HL-60 (cell line): ENCODE measurements at regions not wholly inside any gene's neighbourhood (a gene's known extent, or its start where the extent isn't known, plus 50 kb on each side); places are given as distances from the start of the nearest gene placed in this dataset.

ENCODE experiments used
- REST ChIP-seq: IDR thresholded peaks from 2 replicates; pipeline ENCODE4 v1.6.1; 2012; ENCODE audit warnings: low read depth; ENCODE audit not compliant: insufficient replicate concordance
- TF ChIP-seq, protein P1 (sequence below): IDR thresholded peaks from one replicate; pipeline ENCODE4 v1.5.1; 2011; ENCODE audit warnings: low read length, control low read depth, inconsistent platforms; ENCODE audit not compliant: insufficient read depth

GRCh38 chr10:124183617-124184016 is 90.2 kb upstream of the CHST15 start:
- TF ChIP-seq, protein P1, sequence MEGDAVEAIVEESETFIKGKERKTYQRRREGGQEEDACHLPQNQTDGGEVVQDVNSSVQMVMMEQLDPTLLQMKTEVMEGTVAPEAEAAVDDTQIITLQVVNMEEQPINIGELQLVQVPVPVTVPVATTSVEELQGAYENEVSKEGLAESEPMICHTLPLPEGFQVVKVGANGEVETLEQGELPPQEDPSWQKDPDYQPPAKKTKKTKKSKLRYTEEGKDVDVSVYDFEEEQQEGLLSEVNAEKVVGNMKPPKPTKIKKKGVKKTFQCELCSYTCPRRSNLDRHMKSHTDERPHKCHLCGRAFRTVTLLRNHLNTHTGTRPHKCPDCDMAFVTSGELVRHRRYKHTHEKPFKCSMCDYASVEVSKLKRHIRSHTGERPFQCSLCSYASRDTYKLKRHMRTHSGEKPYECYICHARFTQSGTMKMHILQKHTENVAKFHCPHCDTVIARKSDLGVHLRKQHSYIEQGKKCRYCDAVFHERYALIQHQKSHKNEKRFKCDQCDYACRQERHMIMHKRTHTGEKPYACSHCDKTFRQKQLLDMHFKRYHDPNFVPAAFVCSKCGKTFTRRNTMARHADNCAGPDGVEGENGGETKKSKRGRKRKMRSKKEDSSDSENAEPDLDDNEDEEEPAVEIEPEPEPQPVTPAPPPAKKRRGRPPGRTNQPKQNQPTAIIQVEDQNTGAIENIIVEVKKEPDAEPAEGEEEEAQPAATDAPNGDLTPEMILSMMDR = no peak
- no peak for TF ChIP-seq REST
